ENCODE measurements at regions not wholly inside any gene's neighbourhood (a gene's known extent, or its start where the extent isn't known, plus 50 kb on each side); places are given as distances from the start of the nearest gene placed in this dataset.

GRCh38 chr10:38226385-38226784 lies 132.2 kb downstream of the ZNF37A start:
- TF ChIP-seq POLR2AphosphoS5 (IDR thresholded peaks at IDR 0.05; ENCODE audit: low read depth): no peak
- TF ChIP-seq CTCF (IDR thresholded peaks at IDR 0.05; ENCODE audit: insufficient read depth, low read length): no peak
